IPS-NIHi7 (cell line): ENCODE measurements at regions not wholly inside any gene's neighbourhood (a gene's known extent, or its start where the extent isn't known, plus 50 kb on each side); places are given as distances from the start of the nearest gene placed in this dataset.

Source experiments
- DNase-seq: peaks from one replicate; pipeline ENCODE4 v3.0.0; 2012; ENCODE audit warnings: mixed read lengths; ENCODE audit errors: extremely low spot score

- DNase-seq = no peak
Observed at GRCh38 chr15:100703032-100703578, 100.7 kb downstream of the ASB7 start.

GRCh38 chr15:100703671-100704070 lies 101.3 kb downstream of the ASB7 start:
- DNase-seq = no peak

- DNase-seq = no peak
Observed at GRCh38 chr15:100704281-100705055, 102.1 kb downstream of the ASB7 start.

GRCh38 chr15:100705065-100705464 lies 102.7 kb downstream of the ASB7 start:
- no peak for DNase-seq

GRCh38 chr15:100705841-100706240 lies 103.5 kb downstream of the ASB7 start:
- no peak for DNase-seq

GRCh38 chr15:100707229-100707628 lies 104.8 kb downstream of the ASB7 start:
- no peak for DNase-seq

- DNase-seq = no peak
Observed at GRCh38 chr15:100708916-100709315, 106.5 kb downstream of the ASB7 start.

GRCh38 chr15:100710222-100710621 lies 107.8 kb downstream of the ASB7 start:
- DNase-seq = no peak

GRCh38 chr15:100710744-100711515 lies 108.5 kb downstream of the ASB7 start:
- no peak for DNase-seq

GRCh38 chr15:100711516-100712021 lies 109.2 kb downstream of the ASB7 start:
- DNase-seq = no peak

- no peak for DNase-seq
Observed at GRCh38 chr15:100712226-100712625, 109.8 kb downstream of the ASB7 start.

GRCh38 chr15:100713163-100713867 lies 110.9 kb downstream of the ASB7 start:
- peak; percentile 64 for DNase-seq

GRCh38 chr15:100714034-100714748 lies 111.8 kb downstream of the ASB7 start:
- no peak for DNase-seq

- no peak for DNase-seq
Observed at GRCh38 chr15:100714749-100715342, 112.5 kb downstream of the ASB7 start.

- no peak for DNase-seq
Observed at GRCh38 chr15:100715571-100716455, 113.4 kb downstream of the ASB7 start.

GRCh38 chr15:100716456-100717085 lies 114.2 kb downstream of the ASB7 start:
- DNase-seq = no peak

- no peak for DNase-seq
Observed at GRCh38 chr15:100717596-100717995, 115.2 kb downstream of the ASB7 start.

GRCh38 chr15:100718075-100718980 lies 115.9 kb downstream of the ASB7 start:
- DNase-seq = no peak
